Osteoblast (primary cell): ENCODE measurements at regions not wholly inside any gene's neighbourhood (a gene's known extent, or its start where the extent isn't known, plus 50 kb on each side); places are given as distances from the start of the nearest gene placed in this dataset.

Experiments used
- DNase-seq: peaks from one replicate; pipeline ENCODE4 v3.0.0; 2011; ENCODE audit warnings: low spot score, mixed read lengths; ENCODE audit not compliant: insufficient read length; ENCODE audit errors: missing footprints
- H2AFZ ChIP-seq: 2 replicates; pipeline ENCODE4 v1.6.0; 2011; ENCODE audit warnings: mild to moderate bottlenecking, low read length
- H3K27ac ChIP-seq: 2 replicates; pipeline ENCODE4 v1.5.1; 2011; ENCODE audit warnings: mild to moderate bottlenecking, low read depth, low read length, moderate library complexity
- H3K27me3 ChIP-seq: 2 replicates; pipeline ENCODE4 v1.6.0; 2012; ENCODE audit warnings: mild to moderate bottlenecking, control low read depth, inconsistent platforms, low read length, moderate library complexity; ENCODE audit not compliant: insufficient read depth
- H3K36me3 ChIP-seq: 2 replicates; pipeline ENCODE4 v1.5.1; 2011; ENCODE audit warnings: mild to moderate bottlenecking, low read length, control low read depth, moderate library complexity; ENCODE audit not compliant: insufficient read depth
- H3K4me1 ChIP-seq: 2 replicates; pipeline ENCODE4 v1.5.1; 2011; ENCODE audit warnings: mild to moderate bottlenecking, low read length, control low read depth, moderate library complexity; ENCODE audit not compliant: insufficient read depth
- H3K4me2 ChIP-seq: 2 replicates; pipeline ENCODE4 v1.6.0; 2011; ENCODE audit warnings: mild to moderate bottlenecking, low read length; ENCODE audit not compliant: insufficient read depth
- H3K4me3 ChIP-seq: fragments of 200-600 bp; sonication (generic); 3 replicates; pipeline ENCODE4 v1.5.1; 2012; ENCODE audit warnings: mild to moderate bottlenecking, low read length, inconsistent platforms; ENCODE audit not compliant: insufficient read depth
- H3K79me2 ChIP-seq: 2 replicates; pipeline ENCODE4 v1.6.0; 2012; ENCODE audit warnings: mild to moderate bottlenecking, low read length, control low read depth, inconsistent platforms; ENCODE audit not compliant: insufficient read depth
- H3K9me3 ChIP-seq: 2 replicates; pipeline ENCODE4 v1.5.1; 2011; ENCODE audit warnings: low read depth, low read length, control low read depth
- H4K20me1 ChIP-seq: 2 replicates; pipeline ENCODE4 v1.6.0; 2012; ENCODE audit warnings: mild to moderate bottlenecking, low read length, control low read depth; ENCODE audit not compliant: insufficient read depth
- TF ChIP-seq, protein P1 (sequence below): IDR thresholded peaks from 2 replicates; pipeline ENCODE4 v1.5.1; 2011; ENCODE audit warnings: mild to moderate bottlenecking, low read depth, low read length, moderate library complexity; ENCODE audit errors: extremely low read depth

DNA sequence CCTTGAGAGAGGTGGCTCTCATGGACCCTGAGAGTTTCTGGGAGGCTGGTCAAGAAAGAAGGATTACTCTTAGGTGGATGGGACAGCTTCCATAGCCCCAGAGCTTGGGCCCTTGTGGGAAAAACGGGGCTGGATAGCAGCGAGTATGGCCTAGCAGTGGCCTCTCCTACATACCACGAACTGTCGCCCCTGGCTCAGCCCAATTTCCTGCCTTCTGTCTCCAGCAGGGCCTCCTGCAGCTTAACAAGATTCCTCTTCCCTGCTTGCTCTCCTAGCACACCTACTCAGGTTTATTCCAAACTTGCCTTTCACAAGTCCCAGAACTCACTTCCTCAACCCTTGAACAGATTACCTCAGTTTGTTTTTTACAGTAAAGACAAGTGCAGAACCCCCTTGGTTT, 139.7 kb upstream of the TPM1 start:
- Histone ChIP-seq H3K4me2 (no peak overlapping the region), H3K27me3 (no peaks in the 10 kb centered on the region), H3K4me3 (no peak overlapping the region), H3K27ac (no peak overlapping the region), H3K4me1 (peaks cover 10% of the 10 kb centered on the region), H3K79me2 (no peaks in the 10 kb centered on the region), H3K9me3 (no peaks in the 10 kb centered on the region), H2AFZ (no peak overlapping the region), H4K20me1 (no peaks in the 10 kb centered on the region), H3K36me3 (no peaks in the 10 kb centered on the region)
- DNase-seq: peak; percentile 10
- TF ChIP-seq, protein P1, sequence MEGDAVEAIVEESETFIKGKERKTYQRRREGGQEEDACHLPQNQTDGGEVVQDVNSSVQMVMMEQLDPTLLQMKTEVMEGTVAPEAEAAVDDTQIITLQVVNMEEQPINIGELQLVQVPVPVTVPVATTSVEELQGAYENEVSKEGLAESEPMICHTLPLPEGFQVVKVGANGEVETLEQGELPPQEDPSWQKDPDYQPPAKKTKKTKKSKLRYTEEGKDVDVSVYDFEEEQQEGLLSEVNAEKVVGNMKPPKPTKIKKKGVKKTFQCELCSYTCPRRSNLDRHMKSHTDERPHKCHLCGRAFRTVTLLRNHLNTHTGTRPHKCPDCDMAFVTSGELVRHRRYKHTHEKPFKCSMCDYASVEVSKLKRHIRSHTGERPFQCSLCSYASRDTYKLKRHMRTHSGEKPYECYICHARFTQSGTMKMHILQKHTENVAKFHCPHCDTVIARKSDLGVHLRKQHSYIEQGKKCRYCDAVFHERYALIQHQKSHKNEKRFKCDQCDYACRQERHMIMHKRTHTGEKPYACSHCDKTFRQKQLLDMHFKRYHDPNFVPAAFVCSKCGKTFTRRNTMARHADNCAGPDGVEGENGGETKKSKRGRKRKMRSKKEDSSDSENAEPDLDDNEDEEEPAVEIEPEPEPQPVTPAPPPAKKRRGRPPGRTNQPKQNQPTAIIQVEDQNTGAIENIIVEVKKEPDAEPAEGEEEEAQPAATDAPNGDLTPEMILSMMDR: no peak

DNA sequence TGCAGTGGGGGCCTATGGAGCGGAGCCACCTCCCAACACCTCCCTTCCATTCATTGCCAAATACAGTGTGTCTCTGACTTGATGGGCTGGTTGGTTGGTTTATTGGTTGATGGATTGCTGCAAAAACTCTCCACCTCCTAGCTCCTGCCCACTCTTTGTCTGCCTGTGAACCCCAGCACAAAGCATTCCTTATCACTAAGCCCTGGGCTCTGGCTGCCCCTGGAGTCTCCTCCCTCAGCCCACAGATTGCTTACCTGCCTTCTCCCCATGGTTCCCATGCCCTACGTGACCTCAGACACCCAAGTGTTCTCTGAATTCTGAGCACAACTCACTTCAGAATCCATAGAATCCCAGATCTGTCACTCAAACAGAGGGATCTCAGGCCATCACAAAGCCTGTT, 139.1 kb upstream of the TPM1 start:
- no peaks in the 10 kb centered on the region for H3K79me2 ChIP-seq
- TF ChIP-seq, protein P1: no peak

DNA sequence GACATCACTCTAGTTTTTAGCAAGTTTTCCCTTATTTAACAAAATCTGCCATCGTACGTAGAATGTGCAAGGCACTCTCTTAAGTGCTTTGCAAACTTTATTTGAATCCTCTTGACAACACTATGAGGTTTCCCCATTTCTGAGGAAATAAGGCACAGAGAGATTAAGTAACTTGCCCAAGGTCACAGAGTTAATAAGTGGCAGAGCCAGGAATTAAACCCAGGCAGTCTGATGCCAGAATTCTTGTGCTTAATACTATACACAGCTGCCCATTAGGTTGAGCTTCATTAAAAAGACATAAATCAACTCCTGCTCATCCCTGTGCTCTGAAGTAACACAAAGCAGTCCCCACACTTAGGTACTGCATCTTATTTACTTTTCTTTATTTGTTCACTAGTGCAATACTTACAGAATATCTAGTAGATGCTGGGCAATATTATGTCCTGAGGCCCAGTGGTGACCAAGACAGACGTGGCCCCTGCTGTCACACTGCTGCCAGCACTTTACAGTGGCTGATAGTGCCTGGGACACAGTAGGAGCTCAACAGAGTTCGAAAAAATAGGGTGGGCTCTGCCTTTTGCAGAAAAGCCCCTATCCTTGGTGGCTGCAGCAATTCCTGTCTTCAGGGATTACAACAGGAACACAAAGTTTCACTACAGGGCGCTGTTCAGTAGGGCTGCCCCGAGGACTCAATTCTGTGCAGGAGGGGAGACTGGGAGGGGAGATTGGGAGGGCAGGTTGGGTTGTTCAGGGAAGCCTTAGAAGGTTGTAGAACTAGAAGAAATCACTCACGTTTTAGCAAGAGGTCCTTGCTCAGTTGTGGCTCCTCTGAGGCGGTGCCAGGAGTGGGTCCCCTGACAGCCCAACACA, 138.3 kb upstream of the TPM1 start:
- no peaks in the 10 kb centered on the region for H3K79me2 ChIP-seq
- H3K9me3 ChIP-seq: no peaks in the 10 kb centered on the region
- H3K27ac ChIP-seq: no peak overlapping the region
- DNase-seq: peak; percentile 46
- peaks cover 9% of the 10 kb centered on the region for H3K4me1 ChIP-seq
- no peaks in the 10 kb centered on the region for H4K20me1 ChIP-seq
- TF ChIP-seq, protein P1: no peak
- no peak overlapping the region for H3K4me3 ChIP-seq
- H2AFZ ChIP-seq: no peak overlapping the region
- H3K4me2 ChIP-seq: no peak overlapping the region
- no peaks in the 10 kb centered on the region for H3K27me3 ChIP-seq
- no peaks in the 10 kb centered on the region for H3K36me3 ChIP-seq

More for the DNA sequence above, 139.1 kb upstream of the TPM1 start:
- H4K20me1 ChIP-seq: no peaks in the 10 kb centered on the region
- no peak overlapping the region for H3K4me3 ChIP-seq
- no peak overlapping the region for H3K4me2 ChIP-seq
- no peak overlapping the region for H2AFZ ChIP-seq
- H3K36me3 ChIP-seq: no peaks in the 10 kb centered on the region
- no peak overlapping the region for H3K27ac ChIP-seq
- H3K9me3 ChIP-seq: no peaks in the 10 kb centered on the region
- H3K4me1 ChIP-seq: peaks cover 9% of the 10 kb centered on the region
- no peaks in the 10 kb centered on the region for H3K27me3 ChIP-seq
- no peak for DNase-seq

DNA sequence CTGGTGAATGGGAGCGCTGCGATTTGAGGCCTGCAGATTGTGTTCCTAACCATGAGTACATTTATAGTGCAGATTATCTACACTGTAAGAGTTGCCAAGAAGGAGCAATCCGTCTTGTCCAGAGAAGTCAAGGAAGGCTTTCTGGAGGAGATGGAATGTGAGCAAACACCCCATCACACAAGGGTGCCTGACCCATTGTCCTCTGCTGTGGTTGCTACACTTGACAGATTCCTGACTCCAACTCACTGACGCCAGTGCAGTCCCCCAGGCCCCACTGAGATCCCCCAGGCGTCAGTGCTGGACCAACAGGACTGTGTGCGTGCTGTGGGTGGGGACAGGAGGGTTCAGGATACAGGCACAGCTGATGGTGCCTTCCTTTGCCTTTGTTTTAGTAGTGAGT, 135.9 kb upstream of the TPM1 start:
- TF ChIP-seq, protein P1: no peak
- no peaks in the 10 kb centered on the region for H3K36me3 ChIP-seq
- no peaks in the 10 kb centered on the region for H3K4me1 ChIP-seq
- no peak overlapping the region for H3K4me3 ChIP-seq
- H3K79me2 ChIP-seq: no peaks in the 10 kb centered on the region
- no peak for DNase-seq
- no peak overlapping the region for H3K27ac ChIP-seq
- no peaks in the 10 kb centered on the region for H3K27me3 ChIP-seq
- no peak overlapping the region for H2AFZ ChIP-seq
- no peaks in the 10 kb centered on the region for H4K20me1 ChIP-seq
- no peak overlapping the region for H3K4me2 ChIP-seq
- H3K9me3 ChIP-seq: no peaks in the 10 kb centered on the region
